Bronchial epithelial cell (primary cell): ENCODE measurements at regions not wholly inside any gene's neighbourhood (a gene's known extent, or its start where the extent isn't known, plus 50 kb on each side); places are given as distances from the start of the nearest gene placed in this dataset.

ENCODE experiments used
- DNase-seq: peaks from one replicate; pipeline ENCODE4 v3.0.0-alpha.2; 2010; ENCODE audit warnings: low read depth
- FAIRE-seq: peaks from 2 replicates; lab custom pipeline; 2011; peaks lifted over from hg19 to GRCh38; lab: Jason Lieb, UNC
- H3K27me3 ChIP-seq: 2 replicates; pipeline ENCODE4 v1.5.1; 2011; ENCODE audit warnings: low read length; ENCODE audit not compliant: control insufficient read depth, insufficient read depth
- H3K36me3 ChIP-seq: 2 replicates; pipeline ENCODE4 v1.5.1; 2011; ENCODE audit warnings: low read length; ENCODE audit not compliant: control insufficient read depth, insufficient read depth
- H3K4me3 ChIP-seq: 2 replicates; pipeline ENCODE4 v1.5.1; 2011; ENCODE audit warnings: mild to moderate bottlenecking, low read depth, low read length, control low read depth
- CTCF ChIP-seq: IDR thresholded peaks from 2 replicates; pipeline ENCODE4 v1.5.1; 2011; ENCODE audit warnings: mild to moderate bottlenecking, moderate library complexity, low read length, control low read depth, inconsistent platforms; ENCODE audit not compliant: insufficient read depth, severe bottlenecking

GRCh38 chr2:130261099-130261498 lies 62.9 kb upstream of the TUBA3E start:
- H3K4me3 ChIP-seq = no peak overlapping the region
- H3K36me3 ChIP-seq = no peaks in the 10 kb centered on the region
- FAIRE-seq = no peak
- DNase-seq = no peak
- no peaks in the 10 kb centered on the region for H3K27me3 ChIP-seq
- no peak for TF ChIP-seq CTCF

GRCh38 chr2:130259594-130259993 lies 61.4 kb upstream of the TUBA3E start:
- H3K27me3 ChIP-seq = no peaks in the 10 kb centered on the region

GRCh38 chr2:130258356-130258755 lies 60.1 kb upstream of the TUBA3E start:
- DNase-seq = no peak
- Histone ChIP-seq H3K27me3 (no peaks in the 10 kb centered on the region), H3K36me3 (no peaks in the 10 kb centered on the region), H3K4me3 (no peak overlapping the region)
- no peak for FAIRE-seq
- no peak for TF ChIP-seq CTCF

More at GRCh38 chr2:130259594-130259993, 61.4 kb upstream of the TUBA3E start:
- no peak for DNase-seq
- no peak for TF ChIP-seq CTCF
- no peak for FAIRE-seq
- Histone ChIP-seq H3K36me3 (no peaks in the 10 kb centered on the region), H3K4me3 (no peak overlapping the region)

- FAIRE-seq = peak; percentile 47
Observed at GRCh38 chr2:130252880-130253645, 54.8 kb upstream of the TUBA3E start.

GRCh38 chr2:130251873-130252620 lies 53.8 kb upstream of the TUBA3E start:
- no peak for DNase-seq
- TF ChIP-seq CTCF = no peak
- Histone ChIP-seq H3K36me3 (no peaks in the 10 kb centered on the region), H3K27me3 (peaks cover 2% of the 10 kb centered on the region), H3K4me3 (no peak overlapping the region)
- FAIRE-seq = no peak

More at GRCh38 chr2:130252880-130253645, 54.8 kb upstream of the TUBA3E start:
- TF ChIP-seq CTCF = peak; percentile 8
- Histone ChIP-seq H3K4me3 (peak overlapping the region; percentile 34), H3K36me3 (no peaks in the 10 kb centered on the region), H3K27me3 (peaks cover 2% of the 10 kb centered on the region)
- DNase-seq = peak; percentile 59
